Esophagus squamous epithelium (tissue), 5 donors: ENCODE measurements at regions not wholly inside any gene's neighbourhood (a gene's known extent, or its start where the extent isn't known, plus 50 kb on each side); places are given as distances from the start of the nearest gene placed in this dataset.

Source experiments
- DNase-seq: peaks from one replicate; lab custom pipeline; 2025; lab: John Stamatoyannopoulos, UW
- H3K27ac ChIP-seq, 4 donors: fragments of 200-600 bp; sonication (generic); one replicate each; pipeline ENCODE4 v1.5.1; 2016 to 2019; ENCODE audit warnings: mild to moderate bottlenecking in 1 of 4
- H3K27me3 ChIP-seq, 4 donors: fragments of 200-600 bp; sonication (generic); 1 replicate in 3 of 4; 2 replicates in 1 of 4; pipeline versions ENCODE4 v1.5.1 to v1.6.0; 2017 to 2021; ENCODE audit warnings: antibody characterized with exemption in 1 of 4
- H3K36me3 ChIP-seq, 3 donors: fragments of 200-600 bp; sonication (generic); one replicate each; pipeline ENCODE4 v1.5.1; 2016 to 2019
- H3K4me1 ChIP-seq, 3 donors: fragments of 200-600 bp; sonication (generic); one replicate each; pipeline ENCODE4 v1.5.1; 2017 to 2019
- H3K4me3 ChIP-seq, 4 donors: fragments of 200-600 bp; sonication (generic); 1 replicate in 3 of 4; 2 replicates in 1 of 4; pipeline ENCODE4 v1.5.1; 2016 to 2019; ENCODE audit warnings: mild to moderate bottlenecking in 2 of 4, moderate library complexity in 1 of 4
- H3K9me3 ChIP-seq, 3 donors: fragments of 200-600 bp; sonication (generic); one replicate each; pipeline ENCODE4 v1.5.1; 2016 to 2019
- CTCF ChIP-seq, 6 experiments: fragments of 450-650 bp in 4 of 6; fragments of 200-600 bp in 2 of 6; sonication (generic) in 2 of 6; IDR thresholded peaks; one replicate each; pipeline ENCODE4 v1.5.1; 2016 to 2019; ENCODE audit warnings: antibody characterized with exemption in 6 of 6, mild to moderate bottlenecking in 4 of 6, moderate library complexity in 4 of 6
- POLR2A ChIP-seq, 4 donors: fragments of 450-650 bp; IDR thresholded peaks; one replicate each; pipeline ENCODE4 v1.6.1; 2017; ENCODE audit warnings: antibody characterized with exemption in 4 of 4, mild to moderate bottlenecking in 4 of 4, moderate library complexity in 3 of 4
- WGBS, 2 donors: methylation state at CpG; one replicate each; pipeline ENCODE4 v1.1.5; 2018; 5-methylcytosine and 5-hydroxymethylcytosine counted together
- intact Hi-C: fragments of 100-400 bp; cut with DNase I; formaldehyde crosslinking; loops from one replicate; pipeline ENCODE4 v1.15.0; 2022
- small RNA-seq, 4 donors: library from RNA; depleted of rRNA; stranded (forward); fragments of <200 nt; gene quantifications; one replicate each; pipeline ENCODE3, GENCODE V24; 2016
- donor health status: DM: yes; HTN: yes; CAD: no.

GRCh38 chrX:117325706-117326105, 790.9 kb downstream of the KLHL13 start:
- no peaks in the 10 kb centered on the region for H3K36me3 ChIP-seq
- TF ChIP-seq CTCF (IDR thresholded peaks at IDR 0.05) (no peak), POLR2A (IDR thresholded peaks at IDR 0.05) (no peak)
- WGBS, 2 donors, result 19% methylated on average over 3 of the region's 3 CpGs; no CpG with 5 or more reads in 1 of the 2 donors
- no peak for DNase-seq
- no peak overlapping the region for H3K4me3 ChIP-seq
- intact Hi-C loops, result no loop called here
- no peaks in the 10 kb centered on the region for H3K27me3 ChIP-seq
- no peaks in the 10 kb centered on the region for H3K4me1 ChIP-seq
- H3K27ac ChIP-seq, result no peak overlapping the region
- H3K9me3 ChIP-seq, result no peaks in the 10 kb centered on the region

- WGBS, 2 donors, result 86% methylated on average over 1 of the region's 4 CpGs; no CpG with 5 or more reads in 1 of the 2 donors
- no peaks in the 10 kb centered on the region for H3K27me3 ChIP-seq
- H3K4me1 ChIP-seq, result no peaks in the 10 kb centered on the region
- H3K36me3 ChIP-seq, result no peaks in the 10 kb centered on the region
- H3K9me3 ChIP-seq, result no peaks in the 10 kb centered on the region
- intact Hi-C loops, result no loop called here
- no peak overlapping the region for H3K27ac ChIP-seq
- DNase-seq, result no peak
- H3K4me3 ChIP-seq, result no peak overlapping the region
- TF ChIP-seq CTCF (IDR thresholded peaks at IDR 0.05), result no peak
- no peak for TF ChIP-seq POLR2A (IDR thresholded peaks at IDR 0.05)
These were observed 811.3 kb downstream of the KLHL13 start for GRCh38 chrX:117305168-117305766.

GRCh38 chrX:117301086-117301485, 815.5 kb downstream of the KLHL13 start:
- intact Hi-C loops, result no loop called here
- WGBS, 2 donors, result 71 to 92% methylated on average over 1 of the region's 1 CpG
- DNase-seq, result no peak
- Histone ChIP-seq H3K9me3 (no peaks in the 10 kb centered on the region), H3K36me3 (no peaks in the 10 kb centered on the region), H3K27ac (no peak overlapping the region), H3K4me1 (no peaks in the 10 kb centered on the region), H3K27me3 (no peaks in the 10 kb centered on the region), H3K4me3 (no peak overlapping the region)
- TF ChIP-seq POLR2A (IDR thresholded peaks at IDR 0.05), result no peak
- TF ChIP-seq CTCF (IDR thresholded peaks at IDR 0.05), result no peak

DNA sequence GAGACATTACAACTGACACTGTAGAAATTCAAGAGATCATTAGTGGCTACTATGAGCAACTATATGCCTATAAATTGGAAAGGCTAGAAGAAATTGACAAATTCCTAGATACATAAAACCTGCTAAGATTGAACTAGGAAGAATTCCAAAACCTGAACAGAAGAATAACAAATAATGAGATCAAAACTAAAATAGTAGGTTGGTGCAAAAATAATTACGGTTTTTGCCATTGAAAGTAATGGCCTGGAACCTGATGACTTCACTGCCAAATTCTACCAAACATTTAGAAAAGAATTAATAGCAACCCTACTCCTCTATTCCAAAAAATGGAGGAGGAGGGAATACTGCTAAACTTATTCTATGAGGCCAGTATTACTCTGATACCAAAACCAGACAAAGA, 824.9 kb downstream of the KLHL13 start:
- no peaks in the 10 kb centered on the region for H3K9me3 ChIP-seq
- 22 to 43% methylated on average over 1 of the region's 1 CpG for WGBS, 2 donors
- H3K4me1 ChIP-seq, result no peaks in the 10 kb centered on the region
- no peak overlapping the region for H3K4me3 ChIP-seq
- H3K27me3 ChIP-seq, result no peaks in the 10 kb centered on the region
- no peak for DNase-seq
- intact Hi-C loops, result no loop called here
- no peak for TF ChIP-seq CTCF (IDR thresholded peaks at IDR 0.05)
- TF ChIP-seq POLR2A (IDR thresholded peaks at IDR 0.05), result no peak
- H3K27ac ChIP-seq, result no peak overlapping the region
- no peaks in the 10 kb centered on the region for H3K36me3 ChIP-seq

- H3K27ac ChIP-seq, result no peak overlapping the region
- no peaks in the 10 kb centered on the region for H3K27me3 ChIP-seq
- H3K4me1 ChIP-seq, result no peaks in the 10 kb centered on the region
- TF ChIP-seq CTCF (IDR thresholded peaks at IDR 0.05) (no peak), POLR2A (IDR thresholded peaks at IDR 0.05) (no peak)
- no peaks in the 10 kb centered on the region for H3K36me3 ChIP-seq
- DNase-seq, result no peak
- intact Hi-C loops, result no loop called here
- WGBS, 2 donors, result 58 to 62% methylated on average over 3 to 4 of the region's 4 CpGs
- H3K4me3 ChIP-seq, result no peak overlapping the region
- no peaks in the 10 kb centered on the region for H3K9me3 ChIP-seq
These were observed 812.2 kb upstream of the CT83 start for GRCh38 chrX:117274965-117275364.

Small RNAs in the stretch of these regions (small RNA-seq; reads per million reads assigned to genes)
- 0 reads per million in 4 donors for gene AC005002.2
